ENCODE measurements at regions not wholly inside any gene's neighbourhood (a gene's known extent, or its start where the extent isn't known, plus 50 kb on each side); places are given as distances from the start of the nearest gene placed in this dataset.

DNA sequence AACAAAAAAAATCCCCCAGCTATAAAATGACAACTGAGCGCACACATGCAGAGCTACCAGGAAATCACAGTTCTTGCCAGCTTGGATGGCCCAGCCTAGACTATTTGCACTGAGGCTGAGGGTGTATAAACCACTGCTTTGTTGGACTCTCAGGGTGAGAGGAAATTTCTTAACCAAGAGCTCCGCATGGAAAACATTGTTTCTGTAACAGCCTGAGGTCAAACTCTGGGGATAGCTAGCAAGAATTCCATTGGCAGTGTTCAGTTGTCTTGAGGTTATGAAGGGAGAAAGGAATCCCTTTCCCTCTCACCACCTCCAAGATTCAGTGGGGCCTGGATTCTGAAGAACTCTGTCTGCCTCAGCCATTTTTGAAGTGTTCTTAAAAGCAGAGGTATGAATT is 360.0 kb downstream of the OSTF1 start:
- H3K9ac ChIP-seq (replicated peaks; ENCODE audit: extremely low read depth, insufficient read depth, low read length), result no peak overlapping the region
- H4K20me1 ChIP-seq (replicated peaks; ENCODE audit: control insufficient read depth, extremely low read depth, insufficient read depth, low read length), result no peaks in the 10 kb centered on the region
- no peak overlapping the region for H3K27ac ChIP-seq (ENCODE audit: insufficient read depth, low read depth, low read length)
- H2AFZ ChIP-seq (ENCODE audit: low read depth, low read length), result no peak overlapping the region
- ChIA-PET CTCF (no interaction called here), POLR2A (no interaction called here)
- intact Hi-C loops (cut with micrococcal nuclease), result no loop called here
- no TSS peak for BruUV-seq (replicated peaks)
- no peaks in the 10 kb centered on the region for H3K9me1 ChIP-seq (replicated peaks; ENCODE audit: control insufficient read depth, extremely low read depth, insufficient read depth, low read length)
- no peak overlapping the region for H3K4me2 ChIP-seq (ENCODE audit: insufficient read depth, low read length)
- dilution Hi-C loops (cut with MboI; ENCODE audit: extremely low pct_ligation_motif_present, low sequenced_read_pairs), result no loop called here
- H3K9me3 ChIP-seq (replicated peaks; ENCODE audit: control insufficient read depth, insufficient read depth, low read length), result no peaks in the 10 kb centered on the region
- no peaks in the 10 kb centered on the region for H3K36me3 ChIP-seq (ENCODE audit: control insufficient read depth in 2 of 2, extremely low read depth in 1 of 2, insufficient read depth in 2 of 2, low read length in 2 of 2)
- no peaks in the 10 kb centered on the region for H3K4me1 ChIP-seq (ENCODE audit: control insufficient read depth, extremely low read depth, insufficient read depth, low read length)
- DNase-seq (ENCODE audit: low read depth, low spot score) (no peak), FAIRE-seq (no peak)
- TF ChIP-seq GATA2 (IDR thresholded peaks at IDR 0.05; ENCODE audit: insufficient read depth, insufficient read length, low read depth, low read length), result no peak
- TF ChIP-seq EZH2 (IDR thresholded peaks at IDR 0.05; ENCODE audit: borderline replicate concordance, low read depth, low read length, severe bottlenecking), result no peak
- no peak for TF ChIP-seq MYC (IDR thresholded peaks at IDR 0.05; ENCODE audit: low read depth, low read length)
- TF ChIP-seq POLR2A (IDR thresholded peaks at IDR 0.05; ENCODE audit: low read depth, low read length), result no peak
- no peak for TF ChIP-seq JUN (IDR thresholded peaks at IDR 0.05; ENCODE audit: borderline replicate concordance, insufficient read depth, insufficient read length, low read depth)
- no peak for TF ChIP-seq POLR2AphosphoS5 (IDR thresholded peaks at IDR 0.05; ENCODE audit: insufficient read depth, low read depth, low read length)
- TF ChIP-seq, protein P1, sequence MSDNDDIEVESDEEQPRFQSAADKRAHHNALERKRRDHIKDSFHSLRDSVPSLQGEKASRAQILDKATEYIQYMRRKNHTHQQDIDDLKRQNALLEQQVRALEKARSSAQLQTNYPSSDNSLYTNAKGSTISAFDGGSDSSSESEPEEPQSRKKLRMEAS (IDR thresholded peaks at IDR 0.05; ENCODE audit: insufficient read depth, insufficient read length), result no peak
- TF ChIP-seq, protein P2, sequence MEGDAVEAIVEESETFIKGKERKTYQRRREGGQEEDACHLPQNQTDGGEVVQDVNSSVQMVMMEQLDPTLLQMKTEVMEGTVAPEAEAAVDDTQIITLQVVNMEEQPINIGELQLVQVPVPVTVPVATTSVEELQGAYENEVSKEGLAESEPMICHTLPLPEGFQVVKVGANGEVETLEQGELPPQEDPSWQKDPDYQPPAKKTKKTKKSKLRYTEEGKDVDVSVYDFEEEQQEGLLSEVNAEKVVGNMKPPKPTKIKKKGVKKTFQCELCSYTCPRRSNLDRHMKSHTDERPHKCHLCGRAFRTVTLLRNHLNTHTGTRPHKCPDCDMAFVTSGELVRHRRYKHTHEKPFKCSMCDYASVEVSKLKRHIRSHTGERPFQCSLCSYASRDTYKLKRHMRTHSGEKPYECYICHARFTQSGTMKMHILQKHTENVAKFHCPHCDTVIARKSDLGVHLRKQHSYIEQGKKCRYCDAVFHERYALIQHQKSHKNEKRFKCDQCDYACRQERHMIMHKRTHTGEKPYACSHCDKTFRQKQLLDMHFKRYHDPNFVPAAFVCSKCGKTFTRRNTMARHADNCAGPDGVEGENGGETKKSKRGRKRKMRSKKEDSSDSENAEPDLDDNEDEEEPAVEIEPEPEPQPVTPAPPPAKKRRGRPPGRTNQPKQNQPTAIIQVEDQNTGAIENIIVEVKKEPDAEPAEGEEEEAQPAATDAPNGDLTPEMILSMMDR (IDR thresholded peaks at IDR 0.05; ENCODE audit: extremely low read depth in 1 of 2, insufficient read depth in 1 of 2, low read depth in 1 of 2, low read length in 2 of 2), result no peak
- no peaks in the 10 kb centered on the region for H3K79me2 ChIP-seq (ENCODE audit: control insufficient read depth, insufficient read depth, low read length)
- no peaks in the 10 kb centered on the region for H3K27me3 ChIP-seq (ENCODE audit: control insufficient read depth in 2 of 2, insufficient read depth in 2 of 2, low read length in 2 of 2)
- H3K4me3 ChIP-seq (replicated peaks in 1 of 3; ENCODE audit: insufficient read depth in 1 of 3, low read depth in 1 of 3, low read length in 3 of 3), result no peak overlapping the region
